Kidney epithelial cell (primary cell): ENCODE measurements at regions not wholly inside any gene's neighbourhood (a gene's known extent, or its start where the extent isn't known, plus 50 kb on each side); places are given as distances from the start of the nearest gene placed in this dataset.

Experiments used
- DNase-seq: peaks from one replicate; pipeline ENCODE4 v3.0.0-alpha.2; 2010; ENCODE audit warnings: low read depth
- H3K27me3 ChIP-seq: 2 replicates; pipeline ENCODE4 v1.6.0; 2011; ENCODE audit warnings: low read length; ENCODE audit not compliant: control insufficient read depth, insufficient read depth
- H3K36me3 ChIP-seq: 2 replicates; pipeline ENCODE4 v1.5.1; 2011; ENCODE audit warnings: low read length; ENCODE audit not compliant: control insufficient read depth, insufficient read depth
- H3K4me3 ChIP-seq: 2 replicates; pipeline ENCODE4 v1.5.1; 2011; ENCODE audit warnings: low read depth, mild to moderate bottlenecking, control low read depth, low read length
- CTCF ChIP-seq: IDR thresholded peaks from 2 replicates; pipeline ENCODE4 v1.5.1; 2011; ENCODE audit warnings: mild to moderate bottlenecking, moderate library complexity, low read length, control low read depth, inconsistent platforms; ENCODE audit not compliant: insufficient read depth, poor library complexity, severe bottlenecking

- no peak for TF ChIP-seq CTCF
- Histone ChIP-seq H3K4me3 (no peak overlapping the region), H3K36me3 (no peaks in the 10 kb centered on the region), H3K27me3 (no peaks in the 10 kb centered on the region)
- DNase-seq, result no peak
Observed at GRCh38 chr20:60288945-60289344, 330.7 kb downstream of the CDH26 start.

GRCh38 chr20:60292001-60292520 is 333.8 kb downstream of the CDH26 start:
- DNase-seq, result no peak
- H3K36me3 ChIP-seq, result no peaks in the 10 kb centered on the region
- TF ChIP-seq CTCF, result no peak
- H3K27me3 ChIP-seq, result no peaks in the 10 kb centered on the region
- H3K4me3 ChIP-seq, result no peak overlapping the region

- TF ChIP-seq CTCF, result no peak
- no peaks in the 10 kb centered on the region for H3K36me3 ChIP-seq
Observed at GRCh38 chr20:60294632-60295031, 336.4 kb downstream of the CDH26 start.

GRCh38 chr20:60295214-60295613 is 337.0 kb downstream of the CDH26 start:
- no peak for TF ChIP-seq CTCF
- H3K27me3 ChIP-seq, result no peaks in the 10 kb centered on the region
- no peaks in the 10 kb centered on the region for H3K36me3 ChIP-seq
- DNase-seq, result no peak
- no peak overlapping the region for H3K4me3 ChIP-seq

More at GRCh38 chr20:60294632-60295031, 336.4 kb downstream of the CDH26 start:
- H3K4me3 ChIP-seq, result no peak overlapping the region
- no peak for DNase-seq
- H3K27me3 ChIP-seq, result no peaks in the 10 kb centered on the region

- Histone ChIP-seq H3K27me3 (no peaks in the 10 kb centered on the region), H3K4me3 (no peak overlapping the region), H3K36me3 (no peaks in the 10 kb centered on the region)
- no peak for DNase-seq
- no peak for TF ChIP-seq CTCF
Observed at GRCh38 chr20:60297649-60298048, 339.4 kb downstream of the CDH26 start.

- Histone ChIP-seq H3K36me3 (no peaks in the 10 kb centered on the region), H3K4me3 (no peak overlapping the region), H3K27me3 (no peaks in the 10 kb centered on the region)
- no peak for TF ChIP-seq CTCF
- no peak for DNase-seq
Observed at GRCh38 chr20:60298647-60299046, 340.4 kb downstream of the CDH26 start.
